Right lobe of liver (tissue), 4 donors: ENCODE measurements at regions not wholly inside any gene's neighbourhood (a gene's known extent, or its start where the extent isn't known, plus 50 kb on each side); places are given as distances from the start of the nearest gene placed in this dataset.

ENCODE experiments used
- POLR2A ChIP-seq: fragments of 450-650 bp; IDR thresholded peaks from one replicate; pipeline ENCODE4 v1.6.1; 2017; ENCODE audit warnings: antibody characterized with exemption, mild to moderate bottlenecking
- TF ChIP-seq, protein P1 (sequence below), 4 donors: fragments of 200-600 bp in 3 of 4; fragments of 450-650 bp in 1 of 4; IDR thresholded peaks; one replicate each; pipeline versions ENCODE4 v1.5.1 to v1.8.0; 2016 to 2022; ENCODE audit warnings: antibody characterized with exemption in 4 of 4, mild to moderate bottlenecking in 2 of 4
- donor health status: DM: no; HTN: no; CAD: no.
- donor health status: DM: no; HTN: no; CAD: no.
- donor health status: DM: no; HTN: yes; CAD: no.

DNA sequence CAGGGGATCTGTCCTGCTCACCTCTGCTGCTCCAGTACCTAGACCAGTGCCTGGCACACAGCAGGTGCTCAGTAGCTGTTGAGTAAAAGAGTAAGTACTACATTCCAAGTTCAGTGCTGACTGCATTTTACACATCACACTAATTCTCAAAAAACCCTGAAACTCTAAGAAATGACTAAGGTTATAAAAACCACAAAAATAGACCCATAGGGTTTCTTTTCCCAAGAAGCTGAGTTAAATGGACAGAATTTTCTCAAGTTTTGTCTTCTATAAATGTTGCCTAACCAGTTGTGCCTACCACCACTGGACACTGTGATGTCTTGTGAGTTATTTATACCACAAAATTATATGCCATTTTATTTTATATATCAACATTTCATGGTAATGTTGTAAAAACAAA, 78.9 kb upstream of the RXFP1 start:
- TF ChIP-seq, protein P1, sequence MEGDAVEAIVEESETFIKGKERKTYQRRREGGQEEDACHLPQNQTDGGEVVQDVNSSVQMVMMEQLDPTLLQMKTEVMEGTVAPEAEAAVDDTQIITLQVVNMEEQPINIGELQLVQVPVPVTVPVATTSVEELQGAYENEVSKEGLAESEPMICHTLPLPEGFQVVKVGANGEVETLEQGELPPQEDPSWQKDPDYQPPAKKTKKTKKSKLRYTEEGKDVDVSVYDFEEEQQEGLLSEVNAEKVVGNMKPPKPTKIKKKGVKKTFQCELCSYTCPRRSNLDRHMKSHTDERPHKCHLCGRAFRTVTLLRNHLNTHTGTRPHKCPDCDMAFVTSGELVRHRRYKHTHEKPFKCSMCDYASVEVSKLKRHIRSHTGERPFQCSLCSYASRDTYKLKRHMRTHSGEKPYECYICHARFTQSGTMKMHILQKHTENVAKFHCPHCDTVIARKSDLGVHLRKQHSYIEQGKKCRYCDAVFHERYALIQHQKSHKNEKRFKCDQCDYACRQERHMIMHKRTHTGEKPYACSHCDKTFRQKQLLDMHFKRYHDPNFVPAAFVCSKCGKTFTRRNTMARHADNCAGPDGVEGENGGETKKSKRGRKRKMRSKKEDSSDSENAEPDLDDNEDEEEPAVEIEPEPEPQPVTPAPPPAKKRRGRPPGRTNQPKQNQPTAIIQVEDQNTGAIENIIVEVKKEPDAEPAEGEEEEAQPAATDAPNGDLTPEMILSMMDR (IDR thresholded peaks at IDR 0.05): no peak
- no peak for TF ChIP-seq POLR2A
